HG02884 (cell line): ENCODE measurements at regions not wholly inside any gene's neighbourhood (a gene's known extent, or its start where the extent isn't known, plus 50 kb on each side); places are given as distances from the start of the nearest gene placed in this dataset.

Source experiments
- ATAC-seq: cut with Tn5 transposase; IDR thresholded peaks from one replicate; pipeline ENCODE4 v1.9.1; 2021; ENCODE audit warnings: mild to moderate bottlenecking, moderate library complexity; ENCODE audit not compliant: unreplicated experiment

- ATAC-seq = no peak
Observed at GRCh38 chr12:46908936-46909635, 83.3 kb upstream of the SLC38A4 start.

- no peak for ATAC-seq
Observed at GRCh38 chr12:46910830-46911229, 85.0 kb upstream of the SLC38A4 start.

- ATAC-seq = no peak
Observed at GRCh38 chr12:46914336-46914735, 88.5 kb upstream of the SLC38A4 start.

GRCh38 chr12:46915082-46915481 is 89.3 kb upstream of the SLC38A4 start:
- no peak for ATAC-seq

DNA sequence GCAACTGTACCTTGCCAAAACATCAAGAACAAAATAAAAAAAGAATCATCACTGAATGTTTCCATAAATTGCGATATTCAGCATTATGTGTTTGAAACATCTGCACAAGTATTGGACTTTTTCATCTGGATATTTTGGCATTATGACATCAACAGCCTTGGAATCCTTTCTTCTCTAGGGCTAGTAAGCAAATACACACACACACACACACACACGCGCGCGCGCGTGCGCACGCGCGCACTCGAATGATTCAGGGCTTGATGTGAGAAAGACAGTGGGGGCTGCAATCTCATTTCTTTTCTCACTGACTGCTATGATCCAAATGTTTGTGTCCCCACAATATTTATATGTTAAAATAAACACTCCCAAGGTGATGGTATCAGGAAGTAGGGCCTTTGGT is 90.0 kb upstream of the SLC38A4 start:
- no peak for ATAC-seq

- no peak for ATAC-seq
Observed at GRCh38 chr12:46916796-46917419, 91.1 kb upstream of the SLC38A4 start.

- no peak for ATAC-seq
Observed at GRCh38 chr12:46917821-46918220, 92.0 kb upstream of the SLC38A4 start.

DNA sequence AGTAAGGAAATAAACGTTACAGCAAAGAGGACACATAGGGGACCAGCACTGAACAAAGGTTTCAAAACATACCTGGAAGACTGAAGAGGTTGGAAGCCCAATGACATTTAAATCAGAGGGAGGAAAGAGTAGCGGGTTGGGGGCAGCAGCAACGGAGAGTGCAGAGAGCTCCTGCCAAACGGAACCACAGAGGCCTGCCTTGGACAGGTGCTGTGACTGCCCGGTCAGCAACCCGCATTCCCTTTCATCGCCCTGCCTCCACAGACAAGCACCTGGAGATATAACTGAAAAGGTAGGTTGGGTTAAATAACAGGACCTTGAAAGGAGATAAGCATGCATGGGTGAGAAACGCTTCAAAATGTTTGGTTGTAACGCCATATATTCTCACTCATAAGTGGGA is 92.8 kb upstream of the SLC38A4 start:
- ATAC-seq = no peak

DNA sequence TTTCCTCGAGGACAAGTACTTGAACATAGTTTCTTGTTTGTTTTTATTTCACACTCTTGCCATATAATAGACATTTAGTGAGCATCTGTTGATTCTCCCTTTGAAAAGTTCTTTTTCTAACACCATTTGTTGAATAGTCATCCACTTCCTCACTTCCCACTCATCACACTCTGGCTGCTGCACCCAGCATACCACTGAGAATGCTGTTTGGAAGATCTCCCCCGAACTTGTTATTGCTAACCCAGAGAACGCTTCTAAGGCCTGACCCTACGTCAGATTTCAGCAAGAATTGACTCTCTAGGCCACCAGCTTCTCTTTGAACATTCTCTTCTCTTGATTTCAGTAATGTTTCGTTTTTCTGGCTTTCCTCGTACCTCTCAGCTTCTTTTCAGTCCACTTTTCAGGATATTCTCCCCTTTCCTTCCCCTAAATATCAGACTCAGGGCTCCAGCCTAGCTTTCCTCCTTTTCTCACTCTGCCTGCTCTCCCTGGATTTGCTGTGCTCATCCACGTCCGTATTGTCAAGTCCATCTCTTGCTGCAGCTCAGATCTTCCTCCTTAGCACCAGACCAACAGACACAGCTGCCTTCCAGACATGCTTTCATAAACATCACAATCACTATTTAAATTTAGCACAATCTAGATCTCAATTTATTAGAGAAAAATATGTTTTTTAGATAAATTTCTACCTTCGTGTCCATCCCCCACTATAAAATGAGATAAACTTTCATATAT is 94.0 kb upstream of the SLC38A4 start:
- no peak for ATAC-seq

DNA sequence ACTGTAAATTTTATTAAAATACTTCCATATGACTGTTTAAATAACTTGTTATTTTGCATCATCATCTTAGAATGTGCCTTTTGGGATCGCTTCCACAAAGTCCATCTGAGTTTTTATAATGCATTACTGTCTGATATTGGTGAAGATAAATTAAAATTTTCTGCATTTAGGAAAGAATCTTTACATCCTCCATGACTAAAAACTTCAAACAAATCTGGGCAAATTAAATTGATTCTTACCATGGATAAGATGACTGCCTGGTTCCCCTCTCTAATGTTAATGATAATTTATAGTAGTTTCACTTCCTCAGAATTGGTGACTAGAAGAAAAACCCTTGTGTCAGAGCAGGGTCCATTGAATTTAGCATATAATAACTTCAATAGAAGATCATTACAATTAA is 94.7 kb upstream of the SLC38A4 start:
- no peak for ATAC-seq

DNA sequence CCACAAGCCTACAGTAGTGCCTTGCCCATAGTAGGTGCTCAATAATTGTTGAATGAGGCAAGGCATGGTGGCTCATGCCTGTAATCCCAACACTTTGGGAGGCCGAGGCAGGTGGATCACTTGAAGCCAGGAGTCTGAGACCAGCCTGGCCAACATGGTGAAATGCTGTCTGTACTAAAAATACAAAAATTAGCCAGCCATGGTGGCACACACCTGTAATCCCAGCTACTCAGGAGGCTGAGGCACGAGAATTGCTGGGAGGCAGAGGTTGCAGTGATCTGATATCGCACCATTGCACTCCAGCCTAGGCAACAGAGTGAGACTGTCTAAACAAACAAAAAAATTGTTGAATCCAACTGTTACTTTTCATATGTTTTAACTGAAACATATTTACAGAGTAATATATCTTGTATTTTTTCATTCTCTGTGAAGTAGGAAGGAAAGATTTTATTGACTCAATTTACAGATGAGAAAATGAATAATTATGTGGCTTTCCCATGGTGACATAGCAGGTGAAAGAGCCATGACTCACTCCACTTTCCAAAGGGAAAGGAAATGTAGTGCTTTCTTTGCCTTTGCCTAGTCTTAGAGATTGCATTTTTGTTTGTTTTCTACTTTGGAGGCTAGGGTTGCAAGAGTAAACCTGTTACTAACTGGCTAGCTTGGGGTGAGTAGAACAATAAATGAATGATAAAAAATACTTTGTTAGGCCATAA is 95.4 kb upstream of the SLC38A4 start:
- no peak for ATAC-seq

DNA sequence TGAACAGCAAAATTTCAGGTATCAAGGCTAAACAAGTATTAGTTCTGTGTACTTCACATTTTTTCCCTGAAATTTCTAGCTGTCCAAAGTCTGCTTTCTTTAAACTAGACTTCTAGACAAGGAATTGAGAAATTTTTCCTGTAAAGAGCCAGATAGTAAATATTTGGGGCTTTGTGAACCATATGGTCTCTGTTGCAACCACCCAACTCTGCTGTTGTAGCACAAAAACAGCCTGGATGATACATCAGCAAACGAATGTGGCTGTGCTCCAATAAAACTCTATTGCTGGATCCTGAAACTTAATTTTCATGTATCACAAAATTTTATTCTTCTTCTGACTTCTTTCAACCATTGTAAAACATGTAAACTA is 96.0 kb upstream of the SLC38A4 start:
- no peak for ATAC-seq

DNA sequence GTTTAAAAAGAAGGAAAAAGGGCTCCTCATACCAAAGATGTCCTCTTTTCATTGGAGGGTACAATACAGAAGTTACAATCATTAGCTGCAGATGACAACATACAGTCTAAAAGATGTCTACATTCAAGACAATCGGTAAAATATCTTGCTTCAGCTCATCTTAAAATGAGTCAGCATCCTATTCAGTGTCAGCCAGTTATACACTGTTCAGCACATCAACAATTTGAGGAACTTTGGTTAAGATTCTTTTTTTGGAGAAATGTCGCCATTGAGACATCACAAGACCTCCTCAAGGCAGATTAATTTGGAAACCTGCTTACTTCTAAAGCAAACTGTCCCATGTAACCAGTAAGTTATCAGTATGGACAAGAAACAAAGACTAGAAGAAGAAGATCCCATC is 100.7 kb upstream of the SLC38A4 start:
- ATAC-seq = no peak

DNA sequence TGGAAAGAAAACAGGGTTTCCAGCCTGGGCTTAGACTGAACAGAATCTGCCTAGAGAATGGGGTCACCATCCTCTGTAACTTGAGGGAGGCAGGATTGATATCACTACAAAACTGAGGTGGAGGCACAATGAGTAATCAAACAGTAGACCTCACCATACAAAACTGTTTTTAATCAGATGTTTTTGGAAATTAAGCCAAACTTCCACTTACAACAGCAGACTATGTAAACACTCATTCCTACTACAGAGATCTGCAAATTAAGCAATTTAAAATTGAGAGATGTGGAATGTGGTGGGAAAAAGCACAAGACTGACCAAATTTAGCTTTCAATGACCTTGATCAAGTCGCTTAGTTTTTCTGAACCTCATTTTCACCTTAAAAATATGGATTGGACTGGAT is 104.3 kb upstream of the SLC38A4 start:
- ATAC-seq = no peak

DNA sequence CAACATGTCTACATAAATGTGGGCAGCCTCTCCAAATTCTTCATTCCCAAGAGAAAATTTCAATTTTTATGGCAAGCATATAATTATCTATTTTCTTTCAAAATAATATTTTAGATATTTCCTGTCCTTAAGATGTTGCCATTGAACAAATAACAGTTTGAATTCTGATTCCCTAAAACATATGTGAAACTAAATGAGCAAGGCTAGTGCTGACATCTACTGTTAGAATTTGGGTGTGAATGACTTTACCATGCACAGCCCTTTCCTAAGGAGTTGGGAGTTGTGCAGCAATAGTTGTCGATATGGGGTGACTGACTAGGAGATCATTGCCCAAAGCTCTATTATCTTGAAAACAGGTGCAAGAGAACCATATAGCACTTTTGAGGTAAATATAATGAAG is 108.2 kb upstream of the SLC38A4 start:
- no peak for ATAC-seq

DNA sequence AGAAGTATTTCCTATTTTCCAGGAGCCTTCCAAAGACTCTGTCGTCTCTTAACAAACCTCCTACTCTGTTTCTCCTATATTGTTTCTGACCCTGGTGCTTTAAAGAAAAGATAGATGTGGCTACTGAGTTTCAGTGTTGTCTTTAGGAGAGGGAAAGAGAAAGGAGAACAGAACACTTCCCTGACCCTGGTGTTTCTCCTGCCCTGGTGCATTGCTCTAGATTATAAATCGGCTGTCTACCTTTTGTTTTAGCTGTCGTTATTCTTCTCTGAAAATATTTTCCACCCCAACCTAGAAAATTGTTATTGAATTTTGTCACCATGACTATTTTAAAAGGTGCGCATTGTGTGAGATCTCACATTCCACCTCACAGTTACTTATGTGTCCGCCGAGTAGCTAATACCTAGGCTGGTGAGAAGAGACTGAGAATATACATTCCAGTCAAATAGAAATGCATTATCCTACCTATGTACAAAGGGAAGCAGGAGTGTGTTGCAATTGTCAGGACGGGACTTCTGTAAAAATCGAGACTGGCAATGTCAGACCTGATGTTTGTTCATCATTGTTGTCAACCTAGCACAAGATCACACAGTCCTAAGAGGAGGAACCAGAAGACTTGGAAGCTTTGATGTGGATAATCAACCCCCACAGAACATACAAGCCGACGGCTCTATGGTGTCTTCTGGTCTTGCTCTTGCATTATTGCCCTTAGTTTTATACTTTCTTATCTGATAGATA is 108.7 kb upstream of the SLC38A4 start:
- ATAC-seq = no peak

GRCh38 chr12:46935271-46935847 is 109.6 kb upstream of the SLC38A4 start:
- ATAC-seq = no peak

GRCh38 chr12:46936042-46936441 is 110.2 kb upstream of the SLC38A4 start:
- ATAC-seq = no peak

GRCh38 chr12:46938071-46938678 is 112.4 kb upstream of the SLC38A4 start:
- no peak for ATAC-seq

DNA sequence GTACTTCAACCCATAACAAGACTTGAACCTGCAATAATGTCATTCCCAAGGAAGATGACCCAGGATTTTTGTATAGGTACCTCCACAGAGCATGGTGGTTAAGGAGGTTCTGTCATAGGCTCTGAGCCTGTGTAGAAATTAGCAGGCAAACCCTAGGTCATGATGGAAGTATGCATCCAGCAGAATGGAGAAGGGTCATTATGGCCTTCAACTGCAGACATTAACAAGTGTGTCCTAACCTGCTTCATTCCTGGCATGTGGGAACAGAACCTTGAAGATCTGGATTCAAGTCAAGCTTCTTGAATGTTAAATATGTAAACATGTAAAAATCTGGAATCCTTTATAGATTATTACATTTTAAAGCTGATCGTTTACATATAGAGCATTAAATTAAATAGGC is 116.2 kb upstream of the SLC38A4 start:
- no peak for ATAC-seq
